Transverse colon (tissue), 4 donors: ENCODE measurements at regions not wholly inside any gene's neighbourhood (a gene's known extent, or its start where the extent isn't known, plus 50 kb on each side); places are given as distances from the start of the nearest gene placed in this dataset.

Source experiments
- DNase-seq: peaks from one replicate; pipeline ENCODE4 v3.0.0-alpha.2; 2019
- H3K27ac ChIP-seq, 4 donors: fragments of 200-600 bp; sonication (generic); 2 replicates each; pipeline ENCODE4 v1.5.1; 2016 to 2018; ENCODE audit warnings: inconsistent platforms in 4 of 4
- H3K27me3 ChIP-seq: fragments of 200-600 bp; sonication (generic); 2 replicates; pipeline ENCODE4 v1.5.1; 2017; ENCODE audit warnings: inconsistent platforms
- H3K36me3 ChIP-seq, 4 donors: fragments of 200-600 bp; sonication (generic); 2 replicates each; pipeline ENCODE4 v1.5.1; 2017 to 2019; ENCODE audit warnings: inconsistent platforms in 4 of 4
- H3K4me1 ChIP-seq, 4 donors: fragments of 200-600 bp; sonication (generic); 2 replicates each; pipeline ENCODE4 v1.5.1; 2017 to 2020; ENCODE audit warnings: inconsistent platforms in 4 of 4
- H3K4me3 ChIP-seq, 4 donors: fragments of 200-600 bp; sonication (generic); 1 replicate in 1 of 4; 2 replicates in 3 of 4; pipeline versions ENCODE4 v1.5.1 to v1.6.1; 2017 to 2019; ENCODE audit warnings: inconsistent platforms in 4 of 4
- H3K9me3 ChIP-seq, 2 donors: fragments of 200-600 bp; sonication (generic); 2 replicates each; pipeline ENCODE4 v1.5.1; 2017 to 2019; ENCODE audit warnings: inconsistent platforms in 2 of 2
- EP300 ChIP-seq: sonication (generic); formaldehyde crosslinking; IDR thresholded peaks from one replicate; pipeline ENCODE4 v1.6.1; 2017; ENCODE audit warnings: antibody characterized with exemption, low read depth
- POLR2A ChIP-seq: fragments of 450-650 bp; IDR thresholded peaks from one replicate; pipeline ENCODE4 v1.6.1; 2016; ENCODE audit warnings: antibody characterized with exemption, mild to moderate bottlenecking, moderate library complexity
- POLR2AphosphoS5 ChIP-seq, 3 donors: sonication (generic); formaldehyde crosslinking; IDR thresholded peaks; one replicate each; pipeline ENCODE4 v1.6.1; 2016; ENCODE audit warnings: antibody characterized with exemption in 3 of 3
- WGBS, 2 donors: methylation state at CpG; one replicate each; pipeline ENCODE4 v1.1.5; 2018; ENCODE audit warnings: low coverage in 1 of 2; 5-methylcytosine and 5-hydroxymethylcytosine counted together
- in situ Hi-C, 4 donors: fragments of 200-750 bp; cut with MboI; loops; one replicate each; pipeline versions ENCODE4 v1.15.0 to v1.15.1; 2017; ENCODE audit warnings: low sequenced_read_pairs in 3 of 4, low pct_ligation_motif_present in 1 of 4, low pct_unique_long_range_greater_than_20kb in 1 of 4
- intact Hi-C: fragments of 100-400 bp; cut with DNase I; formaldehyde crosslinking; loops from one replicate; pipeline ENCODE4 v1.15.1; 2023; ENCODE audit warnings: low total_unique reads
- TF ChIP-seq, protein P1 (sequence below), 5 experiments: fragments of 200-600 bp in 3 of 5; fragments of 450-650 bp in 2 of 5; sonication (generic) in 3 of 5; IDR thresholded peaks; 1 replicate in 2 of 5; 2 replicates in 3 of 5; pipeline ENCODE4 v1.5.1; 2016 to 2017; ENCODE audit warnings: antibody characterized with exemption in 5 of 5, inconsistent platforms in 3 of 5, mild to moderate bottlenecking in 2 of 5, moderate library complexity in 1 of 5

DNA sequence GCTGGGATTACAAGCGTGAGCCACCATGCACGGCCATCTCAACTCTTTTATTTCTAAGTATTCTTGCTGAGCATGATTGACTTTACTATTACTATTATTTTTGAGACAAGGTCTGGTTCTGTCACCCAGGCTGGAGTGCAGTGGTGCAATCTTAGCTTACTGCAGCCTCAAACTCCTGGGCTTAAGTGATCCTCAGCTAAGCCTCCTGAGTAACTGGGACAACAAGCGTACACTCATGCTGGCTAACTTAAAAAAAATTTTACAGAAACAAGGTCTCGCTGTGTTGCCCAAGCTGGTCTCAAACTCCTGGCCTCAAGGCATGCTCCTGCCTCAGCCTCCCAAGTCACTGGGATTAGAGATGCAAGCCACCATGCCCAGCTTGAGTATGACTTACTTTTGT lies 443.7 kb downstream of the ARHGEF28 start:
- 60 to 93% methylated on average over 1 to 4 of the region's 4 CpGs for WGBS, 2 donors
- intact Hi-C loops = no loop called here
- H3K4me1 ChIP-seq = peaks cover 0 to 10% (median 0%) of the 10 kb centered on the region in 4 donors
- no peak for TF ChIP-seq POLR2AphosphoS5 (IDR thresholded peaks at IDR 0.05)
- TF ChIP-seq POLR2A = no peak
- TF ChIP-seq, protein P1, sequence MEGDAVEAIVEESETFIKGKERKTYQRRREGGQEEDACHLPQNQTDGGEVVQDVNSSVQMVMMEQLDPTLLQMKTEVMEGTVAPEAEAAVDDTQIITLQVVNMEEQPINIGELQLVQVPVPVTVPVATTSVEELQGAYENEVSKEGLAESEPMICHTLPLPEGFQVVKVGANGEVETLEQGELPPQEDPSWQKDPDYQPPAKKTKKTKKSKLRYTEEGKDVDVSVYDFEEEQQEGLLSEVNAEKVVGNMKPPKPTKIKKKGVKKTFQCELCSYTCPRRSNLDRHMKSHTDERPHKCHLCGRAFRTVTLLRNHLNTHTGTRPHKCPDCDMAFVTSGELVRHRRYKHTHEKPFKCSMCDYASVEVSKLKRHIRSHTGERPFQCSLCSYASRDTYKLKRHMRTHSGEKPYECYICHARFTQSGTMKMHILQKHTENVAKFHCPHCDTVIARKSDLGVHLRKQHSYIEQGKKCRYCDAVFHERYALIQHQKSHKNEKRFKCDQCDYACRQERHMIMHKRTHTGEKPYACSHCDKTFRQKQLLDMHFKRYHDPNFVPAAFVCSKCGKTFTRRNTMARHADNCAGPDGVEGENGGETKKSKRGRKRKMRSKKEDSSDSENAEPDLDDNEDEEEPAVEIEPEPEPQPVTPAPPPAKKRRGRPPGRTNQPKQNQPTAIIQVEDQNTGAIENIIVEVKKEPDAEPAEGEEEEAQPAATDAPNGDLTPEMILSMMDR (IDR thresholded peaks at IDR 0.05) = no peak
- TF ChIP-seq EP300 = no peak
- H3K27ac ChIP-seq = no peak overlapping the region
- no peaks in the 10 kb centered on the region for H3K9me3 ChIP-seq
- in situ Hi-C loops = loop anchor here in 1 of 4 donors (25.0 kb wide), 1 partner anchor 568 kb away; the partner anchor contains the start of gene ENC1
- no peaks in the 10 kb centered on the region for H3K27me3 ChIP-seq
- no peak overlapping the region for H3K4me3 ChIP-seq
- no peaks in the 10 kb centered on the region for H3K36me3 ChIP-seq
- no peak for DNase-seq

DNA sequence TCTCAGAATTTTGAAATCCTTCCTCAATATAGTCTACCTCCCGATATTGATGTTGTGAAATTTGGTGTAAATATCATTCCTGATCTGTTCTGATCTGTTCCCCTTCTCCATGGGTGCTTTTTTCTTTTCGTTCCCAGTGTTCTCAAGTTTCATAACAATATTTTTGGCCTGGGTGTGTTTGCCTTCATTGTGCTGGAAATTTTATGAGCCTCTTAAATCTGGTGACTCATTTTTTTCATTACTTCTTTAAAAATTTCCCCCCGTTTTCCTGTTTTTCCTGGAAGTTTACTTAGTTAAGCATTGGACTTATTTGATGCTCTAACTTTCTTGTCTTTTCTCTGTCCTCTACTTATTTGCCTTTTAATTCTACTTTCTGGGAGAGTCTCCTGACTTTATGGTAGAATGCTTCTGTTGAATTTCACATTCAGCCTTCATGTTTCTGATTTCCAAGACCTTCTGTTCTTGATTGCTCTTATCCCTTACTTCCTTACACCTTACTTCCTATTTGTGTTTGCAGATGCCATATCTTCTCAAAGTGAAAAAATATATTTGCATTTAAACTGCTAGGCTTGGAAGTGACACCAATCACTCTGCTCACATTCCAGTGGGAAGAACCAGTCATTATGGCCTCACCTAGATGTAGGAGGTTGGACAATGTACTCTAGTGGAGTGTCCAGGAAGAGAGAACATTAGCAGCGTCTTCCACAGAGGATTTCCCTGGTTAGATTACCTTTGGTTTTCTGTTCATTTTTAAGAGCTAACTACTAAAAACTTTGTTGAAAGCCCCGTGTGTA lies 441.9 kb downstream of the ARHGEF28 start:
- Histone ChIP-seq H3K36me3 (no peaks in the 10 kb centered on the region), H3K27ac (peak overlapping the region in 1 of 4 donors; percentile 35), H3K4me1 (peaks cover 0 to 10% (median 0%) of the 10 kb centered on the region in 4 donors), H3K4me3 (no peak overlapping the region), H3K27me3 (no peaks in the 10 kb centered on the region), H3K9me3 (no peaks in the 10 kb centered on the region)
- TF ChIP-seq POLR2AphosphoS5 (IDR thresholded peaks at IDR 0.05) (no peak), EP300 (no peak), POLR2A (no peak)
- TF ChIP-seq, protein P1 (IDR thresholded peaks at IDR 0.05) = no peak
- in situ Hi-C loops (loop anchor here in 1 of 4 donors (25.0 kb wide), 1 partner anchor 569 kb away; the partner anchor contains the start of gene ENC1), intact Hi-C loops (no loop called here)
- WGBS, 2 donors = 61 to 65% methylated on average over 5 of the region's 5 CpGs
- no peak for DNase-seq

DNA sequence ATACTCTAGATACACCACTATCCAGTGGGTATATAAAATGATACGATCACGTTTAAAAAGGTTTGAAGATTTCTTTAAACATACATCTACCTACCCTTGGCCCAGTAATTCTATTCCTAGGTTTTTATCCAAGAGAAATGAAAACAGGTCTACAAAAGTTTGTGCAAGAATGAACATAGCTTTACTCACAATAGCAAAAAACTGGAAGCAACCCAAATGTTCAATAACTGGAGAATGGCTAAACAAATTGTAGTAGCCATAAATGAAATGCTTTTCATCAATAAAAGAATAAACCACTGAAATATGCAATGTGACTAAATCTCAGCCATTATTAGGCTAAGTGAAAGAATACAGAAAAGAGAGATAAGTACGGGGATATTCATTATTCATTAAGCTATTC lies 438.9 kb downstream of the ARHGEF28 start:
- Histone ChIP-seq H3K4me3 (no peak overlapping the region), H3K27ac (no peak overlapping the region), H3K9me3 (no peaks in the 10 kb centered on the region), H3K36me3 (no peaks in the 10 kb centered on the region), H3K4me1 (peaks cover 0 to 10% (median 0%) of the 10 kb centered on the region in 4 donors), H3K27me3 (no peaks in the 10 kb centered on the region)
- TF ChIP-seq POLR2AphosphoS5 (IDR thresholded peaks at IDR 0.05) (no peak), POLR2A (no peak), EP300 (no peak)
- TF ChIP-seq, protein P1 (IDR thresholded peaks at IDR 0.05) = no peak
- in situ Hi-C loops = loop anchor here in 1 of 4 donors (25.0 kb wide), 1 partner anchor 572 kb away; the partner anchor contains the start of gene ENC1
- DNase-seq = no peak
- WGBS, 2 donors = 79 to 88% methylated on average over 3 of the region's 3 CpGs
- intact Hi-C loops = no loop called here

DNA sequence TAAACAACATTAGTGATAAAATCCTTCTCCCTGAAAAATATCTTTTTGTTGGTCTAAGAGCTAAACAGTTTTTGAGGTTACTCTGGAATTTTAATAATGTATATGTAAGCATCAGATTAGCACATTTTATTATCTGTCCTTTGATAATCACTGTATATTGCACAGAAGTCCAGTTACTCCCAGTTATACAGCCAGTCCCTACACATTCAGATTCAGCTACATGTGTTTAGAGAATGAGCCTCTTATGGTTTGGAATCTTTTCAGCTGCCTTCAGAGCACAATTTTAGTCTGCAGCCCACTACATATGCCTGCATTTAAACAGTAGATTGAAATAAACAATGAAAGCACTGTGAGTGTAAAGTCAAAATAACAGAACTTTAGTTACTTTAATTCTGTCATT lies 438.2 kb downstream of the ARHGEF28 start:
- in situ Hi-C loops (loop anchor here in 1 of 4 donors (25.0 kb wide), 1 partner anchor 573 kb away; the partner anchor contains the start of gene ENC1), intact Hi-C loops (no loop called here)
- no peak overlapping the region for H3K27ac ChIP-seq
- no peak for TF ChIP-seq POLR2AphosphoS5 (IDR thresholded peaks at IDR 0.05)
- no peak for TF ChIP-seq POLR2A
- TF ChIP-seq EP300 = no peak
- TF ChIP-seq, protein P1 (IDR thresholded peaks at IDR 0.05) = no peak
- DNase-seq = no peak
- peaks cover 0 to 10% (median 0%) of the 10 kb centered on the region in 4 donors for H3K4me1 ChIP-seq
- H3K27me3 ChIP-seq = no peaks in the 10 kb centered on the region
- H3K9me3 ChIP-seq = no peaks in the 10 kb centered on the region
- no peaks in the 10 kb centered on the region for H3K36me3 ChIP-seq
- no peak overlapping the region for H3K4me3 ChIP-seq
